NCI-H774 (cell line): ENCODE measurements at regions not wholly inside any gene's neighbourhood (a gene's known extent, or its start where the extent isn't known, plus 50 kb on each side); places are given as distances from the start of the nearest gene placed in this dataset.
A peak's percentile ranks its signal among the peaks of the same experiment; 100 is the strongest.

ENCODE experiments used
- DNase-seq: peaks from one replicate; lab custom pipeline; 2025; lab: John Stamatoyannopoulos, UW

DNA sequence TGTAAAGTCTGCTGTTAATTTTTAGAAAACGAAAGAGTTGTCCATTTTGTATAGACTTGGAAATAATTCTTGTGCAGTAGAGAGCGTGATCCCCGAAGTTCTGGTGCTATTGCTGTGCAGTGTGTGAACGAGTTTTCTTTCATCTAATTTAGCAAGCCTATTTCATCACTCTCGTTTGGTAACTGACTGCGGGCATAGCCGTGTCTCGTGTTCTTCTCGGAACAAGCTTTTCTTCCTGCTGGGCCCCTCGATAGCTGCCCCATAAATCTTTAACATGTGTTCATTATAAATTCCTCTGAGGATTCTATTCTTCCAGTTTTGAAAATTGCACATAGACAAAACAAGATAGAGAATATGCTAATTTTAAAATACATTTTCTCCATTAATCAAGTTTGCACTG lies 622.0 kb upstream of the PFKP start:
- DNase-seq = no peak

DNA sequence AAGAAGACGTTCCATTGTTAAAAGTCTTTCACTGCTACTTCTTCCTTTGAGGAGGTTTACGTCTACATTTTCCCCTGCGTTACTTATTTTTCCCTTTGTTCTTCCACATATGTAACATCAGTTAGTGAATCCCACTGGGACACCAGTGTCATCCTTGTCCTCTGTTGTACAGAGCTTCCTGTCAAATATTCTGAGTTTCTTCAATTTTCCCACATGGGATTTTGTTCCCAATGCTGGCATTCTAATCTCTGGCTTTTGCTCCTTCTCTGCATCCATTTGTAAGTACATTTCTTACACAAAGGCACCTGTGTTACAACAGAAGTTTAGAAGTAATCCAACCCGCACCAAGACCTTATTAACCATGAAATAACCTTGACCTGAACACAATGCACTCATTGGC lies 627.4 kb upstream of the PFKP start:
- no peak for DNase-seq

- DNase-seq = no peak
These were observed 628.3 kb upstream of the PFKP start for GRCh38 chr10:2439000-2439399.

DNA sequence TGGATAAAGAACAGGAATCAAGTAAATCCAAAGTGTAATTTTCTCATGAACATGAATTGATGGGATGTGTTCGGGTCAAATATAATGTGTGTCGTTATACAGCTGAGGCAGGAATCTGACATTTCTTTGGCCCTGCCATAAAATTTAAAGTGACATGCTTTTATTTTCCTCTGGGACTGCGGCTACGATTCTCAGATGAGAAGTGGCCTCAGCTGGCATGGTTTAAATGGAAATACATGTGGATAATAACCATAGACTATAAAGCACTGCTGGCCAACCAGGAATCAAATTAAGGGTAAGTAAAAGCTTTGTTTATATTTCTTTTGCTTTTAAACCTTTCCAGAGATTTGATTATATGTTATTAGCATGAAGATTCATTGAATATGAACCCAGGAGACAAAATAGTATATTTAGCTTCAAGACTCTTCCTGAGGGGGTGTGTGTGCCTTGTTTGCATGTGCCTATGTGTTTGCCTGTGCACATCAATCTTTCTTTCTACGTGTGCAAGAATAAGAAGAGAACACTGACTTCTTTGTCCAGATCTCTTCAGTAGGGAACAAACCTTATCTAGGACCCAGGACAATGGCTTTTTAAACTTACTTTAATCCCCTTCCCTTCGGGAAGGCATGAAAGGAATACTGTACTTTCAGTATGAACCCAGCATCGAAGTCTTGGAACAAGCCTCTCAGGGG lies 629.0 kb upstream of the PFKP start:
- no peak for DNase-seq

DNA sequence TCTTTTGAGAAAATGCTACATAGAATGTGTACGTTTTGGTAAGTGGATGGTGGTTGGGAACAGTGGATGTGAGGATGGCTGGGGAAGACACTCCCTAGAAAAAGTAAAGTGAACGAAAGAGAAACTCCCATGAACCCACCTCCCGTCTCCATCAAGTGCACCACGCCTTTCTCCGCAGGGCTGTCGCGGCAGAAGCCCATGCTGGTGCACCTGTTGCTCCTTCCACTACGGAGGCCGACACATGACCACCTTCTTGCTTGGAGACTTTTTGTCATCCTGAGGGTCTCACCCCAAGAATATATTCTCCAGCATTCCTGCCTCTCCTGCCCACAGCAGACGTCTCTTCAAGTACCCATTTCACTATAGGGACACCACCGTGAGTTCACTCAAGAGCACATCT lies 630.4 kb upstream of the PFKP start:
- no peak for DNase-seq

DNA sequence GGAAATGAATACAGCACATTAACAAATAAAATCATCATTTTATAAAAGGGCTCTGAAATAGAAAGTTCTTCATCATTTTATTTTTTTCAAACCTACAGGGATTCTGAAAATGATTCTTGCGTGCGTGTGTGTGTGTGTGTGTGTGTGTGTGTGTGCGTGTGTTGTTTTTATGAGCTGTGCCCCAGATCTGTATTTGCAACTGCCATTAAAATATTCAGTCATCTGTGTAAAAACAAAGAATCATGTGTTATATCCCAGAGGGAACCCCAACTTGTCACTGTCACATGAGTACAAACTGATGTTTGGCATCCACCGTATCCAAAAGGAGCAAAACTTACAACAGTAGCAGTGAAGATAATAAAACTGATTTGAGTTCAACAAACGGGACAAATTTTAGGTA lies 635.4 kb upstream of the PFKP start:
- no peak for DNase-seq

GRCh38 chr10:2427412-2427811 lies 639.9 kb upstream of the PFKP start:
- DNase-seq = no peak

- DNase-seq = peak; percentile 72
These were observed 642.0 kb upstream of the PFKP start for GRCh38 chr10:2425320-2425719.

DNA sequence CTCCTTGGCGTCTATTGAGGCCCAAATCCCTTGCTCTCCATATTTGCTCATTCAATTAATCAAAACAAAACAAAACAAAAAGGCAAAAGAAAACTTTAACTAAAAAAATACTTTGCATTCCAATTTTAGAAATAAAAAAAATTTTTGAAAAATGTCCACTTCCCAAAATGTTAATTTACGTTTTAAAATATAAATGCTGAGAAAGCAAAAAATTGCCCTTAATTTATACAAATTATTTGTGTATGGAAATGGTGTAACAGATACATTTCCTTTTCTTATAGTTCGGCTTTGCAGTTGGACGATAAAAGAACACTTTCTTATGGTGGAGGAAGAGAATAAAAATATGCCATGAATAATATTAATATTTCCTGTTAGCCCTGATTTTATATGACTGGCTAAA lies 652.8 kb upstream of the PFKP start:
- no peak for DNase-seq

GRCh38 chr10:2414039-2414438 lies 653.3 kb upstream of the PFKP start:
- no peak for DNase-seq

- no peak for DNase-seq
These were observed 657.3 kb upstream of the PFKP start for GRCh38 chr10:2410049-2410448.

- peak; percentile 38 for DNase-seq
These were observed 664.1 kb upstream of the ADARB2 start for GRCh38 chr10:2401459-2401858.

DNA sequence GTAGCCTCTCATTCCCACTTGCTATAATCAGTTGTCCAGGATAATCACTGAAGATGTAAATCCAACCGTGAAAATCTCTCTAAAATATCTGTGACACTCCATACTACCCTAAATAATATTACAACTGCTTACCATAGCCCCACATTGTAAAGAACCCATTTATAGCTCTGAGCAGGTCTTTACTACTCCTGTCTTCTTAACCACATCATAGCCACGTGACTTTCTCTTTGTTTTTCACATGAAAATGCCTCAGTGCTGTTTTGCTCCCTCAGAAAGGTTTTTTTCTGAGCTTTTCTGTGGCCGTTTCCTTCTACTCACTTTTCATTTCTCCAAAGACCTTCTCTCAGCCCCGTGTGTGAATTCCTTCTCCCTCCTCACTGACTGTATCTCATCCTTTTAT lies 662.2 kb upstream of the ADARB2 start:
- DNase-seq = no peak

GRCh38 chr10:2392145-2392812 lies 655.0 kb upstream of the ADARB2 start:
- peak; percentile 63 for DNase-seq

DNA sequence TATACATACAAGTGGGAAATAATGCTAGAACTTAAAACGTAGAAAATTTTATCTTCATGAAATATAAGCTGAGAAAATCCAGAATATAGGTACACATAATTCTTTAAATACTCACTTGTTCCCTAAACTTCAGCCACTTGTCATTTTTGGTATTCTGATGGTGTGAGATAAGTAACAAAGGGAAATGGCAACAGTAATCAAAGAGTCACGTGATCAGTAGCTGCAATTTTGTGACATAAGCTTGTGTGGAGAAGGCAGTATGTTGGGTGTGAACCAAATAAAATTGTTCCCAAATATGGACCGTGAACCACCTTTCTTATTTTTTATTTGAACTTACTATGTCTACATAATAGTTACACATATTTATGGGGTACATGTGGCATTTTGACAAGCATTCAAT lies 650.3 kb upstream of the ADARB2 start:
- DNase-seq = no peak

GRCh38 chr10:2387261-2387660 lies 649.9 kb upstream of the ADARB2 start:
- no peak for DNase-seq

DNA sequence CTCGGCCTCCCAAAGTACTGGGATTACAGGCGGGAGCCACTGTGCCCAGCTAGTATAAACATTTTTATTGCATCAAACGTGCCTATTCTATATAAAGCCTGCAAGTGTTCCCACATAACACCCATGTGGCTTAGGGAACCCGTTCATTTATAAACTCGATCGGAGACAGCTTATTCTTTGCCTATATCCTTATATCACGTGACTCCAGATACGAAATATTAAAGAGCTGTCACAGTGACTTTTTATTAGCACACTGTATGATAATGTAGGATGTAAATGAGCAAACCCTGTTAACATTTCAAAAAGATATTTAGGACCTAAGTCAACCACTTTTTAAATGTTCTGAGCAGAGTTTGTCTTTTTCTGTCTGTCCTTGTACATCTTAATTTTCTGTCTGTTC lies 642.9 kb upstream of the ADARB2 start:
- DNase-seq = no peak

DNA sequence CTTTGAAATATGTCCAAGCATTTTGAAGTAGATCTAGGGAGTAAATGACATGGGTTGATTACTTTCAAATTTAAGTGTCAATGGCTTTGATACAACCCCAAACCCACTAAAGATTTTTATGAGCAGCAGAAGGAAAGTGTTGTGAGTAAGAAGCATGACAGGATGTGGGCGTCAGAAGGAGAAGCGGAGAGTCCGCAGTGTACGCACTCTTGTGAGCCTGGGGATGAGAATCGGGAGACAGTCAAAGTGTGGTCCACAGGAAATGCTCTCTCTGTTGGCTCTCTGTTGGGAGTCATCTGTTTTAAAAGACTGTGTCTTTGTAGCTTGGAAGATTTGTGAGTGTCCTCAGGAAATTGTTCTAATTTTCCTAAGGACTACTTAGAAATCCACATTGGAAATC lies 629.8 kb upstream of the ADARB2 start:
- no peak for DNase-seq

GRCh38 chr10:2366264-2366931 lies 629.1 kb upstream of the ADARB2 start:
- no peak for DNase-seq

DNA sequence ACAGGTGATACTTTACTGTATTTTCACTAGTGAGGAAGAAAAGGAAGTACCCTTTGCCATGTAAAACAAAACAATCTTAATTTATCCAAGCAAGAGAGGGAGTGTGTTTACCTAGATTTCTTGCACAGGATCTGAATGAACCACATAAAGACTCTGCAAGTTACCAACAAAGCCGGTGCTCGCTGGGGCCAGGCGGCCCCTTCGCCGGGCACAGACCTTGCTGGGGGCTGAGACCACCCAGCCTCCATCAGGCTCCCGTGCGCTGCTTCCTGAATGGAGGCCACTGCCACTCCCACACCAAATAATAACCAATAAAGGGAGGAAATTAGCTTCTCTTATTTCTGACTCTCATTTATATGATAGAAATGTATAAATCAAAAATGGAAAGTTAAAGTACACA lies 625.0 kb upstream of the ADARB2 start:
- no peak for DNase-seq

- no peak for DNase-seq
These were observed 621.3 kb upstream of the ADARB2 start for GRCh38 chr10:2358586-2358985.

DNA sequence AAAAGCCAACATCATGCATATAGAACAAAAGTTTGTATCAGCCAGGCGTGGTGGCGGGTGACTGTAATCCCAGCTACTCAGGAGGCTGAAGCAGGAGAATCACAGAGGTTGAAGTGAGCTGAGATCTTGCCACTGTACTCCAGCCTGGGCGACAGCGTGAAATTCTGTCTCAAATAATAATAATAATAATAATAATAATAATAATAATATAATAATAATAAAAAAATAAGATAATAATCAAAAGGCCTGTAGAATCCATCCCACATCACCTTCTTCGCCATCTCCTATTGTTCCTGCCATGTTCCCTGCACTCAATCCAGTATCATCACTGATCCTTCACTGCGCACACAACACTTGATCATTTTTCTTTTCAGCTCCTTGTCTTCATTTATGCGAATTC lies 619.3 kb upstream of the ADARB2 start:
- DNase-seq = no peak

DNA sequence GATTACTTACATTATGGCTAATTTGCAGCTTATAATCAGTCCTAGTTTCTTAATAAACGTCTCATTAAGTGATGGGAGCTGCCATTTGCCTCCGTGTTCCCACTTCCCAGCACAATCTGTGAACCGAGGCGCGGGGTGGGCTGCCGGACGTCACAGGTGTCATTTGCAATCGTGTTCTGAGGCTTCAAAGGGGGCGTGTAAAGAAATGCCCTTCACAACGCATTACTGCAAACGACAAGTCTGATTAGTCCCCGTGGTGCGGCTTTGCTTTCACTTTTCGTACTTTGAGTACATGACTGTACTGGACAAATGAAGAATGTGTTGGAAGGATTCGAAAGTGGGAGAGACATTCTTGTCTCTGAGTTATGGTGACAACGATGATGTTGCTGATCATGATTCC lies 614.2 kb upstream of the ADARB2 start:
- no peak for DNase-seq

- no peak for DNase-seq
These were observed 604.9 kb upstream of the ADARB2 start for GRCh38 chr10:2342206-2342605.
